ENCODE measurements at regions not wholly inside any gene's neighbourhood (a gene's known extent, or its start where the extent isn't known, plus 50 kb on each side); places are given as distances from the start of the nearest gene placed in this dataset.
A peak's percentile ranks its signal among the peaks of the same experiment; 100 is the strongest.

DNA sequence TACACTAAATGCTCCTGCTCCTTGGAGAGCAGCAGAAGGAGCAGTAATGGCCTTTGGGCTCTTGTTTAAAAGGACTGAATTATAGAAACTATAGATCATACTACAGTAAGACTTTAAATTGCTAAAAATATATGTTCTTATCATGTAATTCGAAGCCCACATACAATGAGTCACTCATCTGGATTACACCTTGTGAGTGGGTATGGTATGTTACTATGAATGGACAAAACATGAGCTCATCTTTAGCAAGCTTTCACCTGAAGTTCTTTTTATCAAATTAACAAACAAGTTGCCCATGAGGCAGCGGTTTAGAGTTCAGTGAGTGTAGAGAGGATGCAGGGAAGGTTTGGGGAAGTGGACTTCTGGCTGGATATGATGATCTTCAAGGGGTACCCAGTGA is 114.4 kb upstream of the CCN2 start:
- no peak for ATAC-seq

DNA sequence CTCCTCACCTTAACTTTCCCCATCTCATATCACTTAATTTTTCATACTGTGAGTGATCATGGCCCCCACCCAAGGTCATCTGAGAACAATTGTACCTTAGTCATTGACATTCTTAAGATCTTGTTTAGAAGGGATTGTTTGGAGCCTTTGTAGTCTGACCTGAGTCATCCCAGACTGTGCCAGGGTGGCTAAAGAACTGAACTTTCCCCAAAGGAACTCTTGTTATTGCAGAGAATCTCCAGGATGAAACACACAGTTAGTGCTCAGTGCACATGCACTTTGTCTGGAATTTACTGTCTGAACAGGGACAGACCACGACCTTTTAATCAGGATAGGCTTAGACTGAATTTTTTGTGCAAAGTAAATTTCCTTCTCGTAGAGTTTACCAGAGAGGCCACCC is 112.6 kb upstream of the CCN2 start:
- TF ChIP-seq ESRRG (CRISPR knock-in tag; IDR thresholded peaks at IDR 0.05) (no peak), GLIS3 (CRISPR knock-in tag; IDR thresholded peaks at IDR 0.05) (no peak), BACH2 (CRISPR knock-in tag; IDR thresholded peaks at IDR 0.05; ENCODE audit: borderline replicate concordance) (no peak), CSDC2 (CRISPR knock-in tag; IDR thresholded peaks at IDR 0.05) (no peak), ISL1 (CRISPR knock-in tag; IDR thresholded peaks at IDR 0.05) (no peak), ZFP3 (CRISPR knock-in tag; IDR thresholded peaks at IDR 0.05) (no peak), CREB5 (CRISPR knock-in tag; IDR thresholded peaks at IDR 0.05; ENCODE audit: low read depth) (no peak), TSHZ2 (CRISPR knock-in tag; IDR thresholded peaks at IDR 0.05) (no peak), ZNF565 (CRISPR knock-in tag; conservative IDR thresholded peaks at IDR 0.05; ENCODE audit: low read depth) (no peak), PPARA (CRISPR knock-in tag; IDR thresholded peaks at IDR 0.05; ENCODE audit: borderline replicate concordance) (no peak), SNAI2 (CRISPR knock-in tag; IDR thresholded peaks at IDR 0.05) (no peak), TCF4 (CRISPR knock-in tag; IDR thresholded peaks at IDR 0.05; ENCODE audit: borderline replicate concordance) (no peak), TOX (CRISPR knock-in tag; IDR thresholded peaks at IDR 0.05; ENCODE audit: borderline replicate concordance) (no peak)
- TF ChIP-seq, protein P1, sequence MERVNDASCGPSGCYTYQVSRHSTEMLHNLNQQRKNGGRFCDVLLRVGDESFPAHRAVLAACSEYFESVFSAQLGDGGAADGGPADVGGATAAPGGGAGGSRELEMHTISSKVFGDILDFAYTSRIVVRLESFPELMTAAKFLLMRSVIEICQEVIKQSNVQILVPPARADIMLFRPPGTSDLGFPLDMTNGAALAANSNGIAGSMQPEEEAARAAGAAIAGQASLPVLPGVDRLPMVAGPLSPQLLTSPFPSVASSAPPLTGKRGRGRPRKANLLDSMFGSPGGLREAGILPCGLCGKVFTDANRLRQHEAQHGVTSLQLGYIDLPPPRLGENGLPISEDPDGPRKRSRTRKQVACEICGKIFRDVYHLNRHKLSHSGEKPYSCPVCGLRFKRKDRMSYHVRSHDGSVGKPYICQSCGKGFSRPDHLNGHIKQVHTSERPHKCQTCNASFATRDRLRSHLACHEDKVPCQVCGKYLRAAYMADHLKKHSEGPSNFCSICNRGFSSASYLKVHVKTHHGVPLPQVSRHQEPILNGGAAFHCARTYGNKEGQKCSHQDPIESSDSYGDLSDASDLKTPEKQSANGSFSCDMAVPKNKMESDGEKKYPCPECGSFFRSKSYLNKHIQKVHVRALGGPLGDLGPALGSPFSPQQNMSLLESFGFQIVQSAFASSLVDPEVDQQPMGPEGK (CRISPR knock-in tag; IDR thresholded peaks at IDR 0.05; ENCODE audit: borderline replicate concordance), result no peak
- ATAC-seq, result peak; percentile 77

More for the DNA sequence above, 114.4 kb upstream of the CCN2 start:
- TF ChIP-seq CREB5 (CRISPR knock-in tag; IDR thresholded peaks at IDR 0.05; ENCODE audit: low read depth) (no peak), ZNF565 (CRISPR knock-in tag; conservative IDR thresholded peaks at IDR 0.05; ENCODE audit: low read depth) (no peak), ZFP30 (CRISPR knock-in tag; IDR thresholded peaks at IDR 0.05) (no peak), ZC3H10 (CRISPR knock-in tag; IDR thresholded peaks at IDR 0.05) (no peak), PPARA (CRISPR knock-in tag; IDR thresholded peaks at IDR 0.05; ENCODE audit: borderline replicate concordance) (no peak), BACH2 (CRISPR knock-in tag; IDR thresholded peaks at IDR 0.05; ENCODE audit: borderline replicate concordance) (no peak), ARNTL (CRISPR knock-in tag; IDR thresholded peaks at IDR 0.05; ENCODE audit: borderline replicate concordance, low read depth) (no peak), ESRRG (CRISPR knock-in tag; IDR thresholded peaks at IDR 0.05) (no peak), ZNF8 (CRISPR knock-in tag; IDR thresholded peaks at IDR 0.05) (no peak), CSDC2 (CRISPR knock-in tag; IDR thresholded peaks at IDR 0.05) (no peak), TCF4 (CRISPR knock-in tag; IDR thresholded peaks at IDR 0.05; ENCODE audit: borderline replicate concordance) (no peak)
- TF ChIP-seq, protein P1 (CRISPR knock-in tag; IDR thresholded peaks at IDR 0.05; ENCODE audit: borderline replicate concordance), result no peak

GRCh38 chr6:132063204-132063603 is 112.0 kb upstream of the CCN2 start:
- ATAC-seq, result peak; percentile 19
- no peak for TF ChIP-seq CREB5 (CRISPR knock-in tag; IDR thresholded peaks at IDR 0.05; ENCODE audit: low read depth)
- no peak for TF ChIP-seq GLIS3 (CRISPR knock-in tag; IDR thresholded peaks at IDR 0.05)
- TF ChIP-seq OSR1 (CRISPR knock-in tag; IDR thresholded peaks at IDR 0.05), result no peak
- TF ChIP-seq CSRNP3 (CRISPR knock-in tag; IDR thresholded peaks at IDR 0.05), result no peak
- no peak for TF ChIP-seq TSHZ2 (CRISPR knock-in tag; IDR thresholded peaks at IDR 0.05)
- TF ChIP-seq ARNTL (CRISPR knock-in tag; IDR thresholded peaks at IDR 0.05; ENCODE audit: borderline replicate concordance, low read depth), result no peak
- TF ChIP-seq PPARA (CRISPR knock-in tag; IDR thresholded peaks at IDR 0.05; ENCODE audit: borderline replicate concordance), result no peak
- no peak for TF ChIP-seq SNAI2 (CRISPR knock-in tag; IDR thresholded peaks at IDR 0.05)
- TF ChIP-seq BACH2 (CRISPR knock-in tag; IDR thresholded peaks at IDR 0.05; ENCODE audit: borderline replicate concordance), result no peak
- TF ChIP-seq RARB (CRISPR knock-in tag; IDR thresholded peaks at IDR 0.05), result no peak
- TF ChIP-seq ZNF70 (CRISPR knock-in tag; IDR thresholded peaks at IDR 0.05), result no peak

All from SK-N-SH treated with all-trans-retinoic acid at 6 μM for 48 hours (cell line).